ENCODE measurements at regions not wholly inside any gene's neighbourhood (a gene's known extent, or its start where the extent isn't known, plus 50 kb on each side); places are given as distances from the start of the nearest gene placed in this dataset.

DNA sequence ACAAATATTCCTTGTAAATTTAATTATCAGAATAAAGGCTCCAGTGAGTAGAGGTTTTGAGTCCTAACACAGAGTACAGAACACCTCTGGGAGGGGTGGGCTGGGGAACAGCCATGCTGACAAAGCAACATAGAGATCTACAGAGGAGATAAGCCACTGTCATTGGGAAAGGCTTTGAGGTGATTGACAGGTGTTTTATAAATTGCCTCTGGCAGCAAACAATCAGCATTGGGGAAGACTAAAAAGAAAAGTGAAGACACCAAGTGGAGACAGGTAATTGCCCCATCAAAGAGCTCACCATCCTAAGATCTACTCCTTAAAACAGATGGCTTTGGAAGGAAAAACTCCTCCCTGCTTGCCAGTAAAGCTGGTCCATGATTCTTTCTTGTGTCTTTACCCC lies 189.7 kb upstream of the TLE4 start:
- Mint-ChIP-seq H3K4me3 (ENCODE audit: unreplicated experiment) (no peak overlapping the region), H3K27me3 (ENCODE audit: unreplicated experiment) (no peaks in the 10 kb centered on the region), H3K4me1 (ENCODE audit: unreplicated experiment) (peaks cover 9% of the 10 kb centered on the region), H3K9me3 (ENCODE audit: unreplicated experiment) (no peaks in the 10 kb centered on the region), H3K36me3 (ENCODE audit: low read depth, unreplicated experiment) (no peaks in the 10 kb centered on the region), H3K27ac (ENCODE audit: unreplicated experiment) (no peak overlapping the region)
- DNase-seq (ENCODE audit: low spot score): no peak
- TF ChIP-seq, protein P1, sequence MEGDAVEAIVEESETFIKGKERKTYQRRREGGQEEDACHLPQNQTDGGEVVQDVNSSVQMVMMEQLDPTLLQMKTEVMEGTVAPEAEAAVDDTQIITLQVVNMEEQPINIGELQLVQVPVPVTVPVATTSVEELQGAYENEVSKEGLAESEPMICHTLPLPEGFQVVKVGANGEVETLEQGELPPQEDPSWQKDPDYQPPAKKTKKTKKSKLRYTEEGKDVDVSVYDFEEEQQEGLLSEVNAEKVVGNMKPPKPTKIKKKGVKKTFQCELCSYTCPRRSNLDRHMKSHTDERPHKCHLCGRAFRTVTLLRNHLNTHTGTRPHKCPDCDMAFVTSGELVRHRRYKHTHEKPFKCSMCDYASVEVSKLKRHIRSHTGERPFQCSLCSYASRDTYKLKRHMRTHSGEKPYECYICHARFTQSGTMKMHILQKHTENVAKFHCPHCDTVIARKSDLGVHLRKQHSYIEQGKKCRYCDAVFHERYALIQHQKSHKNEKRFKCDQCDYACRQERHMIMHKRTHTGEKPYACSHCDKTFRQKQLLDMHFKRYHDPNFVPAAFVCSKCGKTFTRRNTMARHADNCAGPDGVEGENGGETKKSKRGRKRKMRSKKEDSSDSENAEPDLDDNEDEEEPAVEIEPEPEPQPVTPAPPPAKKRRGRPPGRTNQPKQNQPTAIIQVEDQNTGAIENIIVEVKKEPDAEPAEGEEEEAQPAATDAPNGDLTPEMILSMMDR (IDR thresholded peaks at IDR 0.05; ENCODE audit: unreplicated experiment): no peak

DNA sequence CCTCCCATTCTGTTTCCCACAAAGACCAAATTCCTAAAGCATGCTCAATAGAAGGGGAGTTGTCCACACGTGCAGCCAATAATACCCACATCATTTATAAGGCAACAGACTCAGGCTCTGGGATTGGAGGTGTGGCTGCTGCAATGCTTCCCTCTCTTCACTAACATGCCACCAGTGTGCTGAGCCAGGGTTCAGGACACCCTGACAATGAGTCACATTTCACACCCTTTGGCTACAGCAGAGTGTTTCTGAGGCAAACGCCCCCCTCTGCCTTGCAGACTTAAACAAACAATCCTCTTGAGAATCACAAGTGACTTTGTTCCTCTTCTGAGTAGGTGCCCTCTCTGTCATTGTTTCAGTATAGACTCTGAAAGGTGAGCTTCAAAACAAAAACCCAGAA lies 189.3 kb upstream of the TLE4 start:
- TF ChIP-seq, protein P1 (IDR thresholded peaks at IDR 0.05; ENCODE audit: unreplicated experiment): no peak
- Mint-ChIP-seq H3K4me3 (ENCODE audit: unreplicated experiment) (no peak overlapping the region), H3K36me3 (ENCODE audit: low read depth, unreplicated experiment) (no peaks in the 10 kb centered on the region), H3K4me1 (ENCODE audit: unreplicated experiment) (peaks cover 9% of the 10 kb centered on the region), H3K9me3 (ENCODE audit: unreplicated experiment) (no peaks in the 10 kb centered on the region), H3K27me3 (ENCODE audit: unreplicated experiment) (no peaks in the 10 kb centered on the region), H3K27ac (ENCODE audit: unreplicated experiment) (no peak overlapping the region)
- DNase-seq (ENCODE audit: low spot score): no peak

DNA sequence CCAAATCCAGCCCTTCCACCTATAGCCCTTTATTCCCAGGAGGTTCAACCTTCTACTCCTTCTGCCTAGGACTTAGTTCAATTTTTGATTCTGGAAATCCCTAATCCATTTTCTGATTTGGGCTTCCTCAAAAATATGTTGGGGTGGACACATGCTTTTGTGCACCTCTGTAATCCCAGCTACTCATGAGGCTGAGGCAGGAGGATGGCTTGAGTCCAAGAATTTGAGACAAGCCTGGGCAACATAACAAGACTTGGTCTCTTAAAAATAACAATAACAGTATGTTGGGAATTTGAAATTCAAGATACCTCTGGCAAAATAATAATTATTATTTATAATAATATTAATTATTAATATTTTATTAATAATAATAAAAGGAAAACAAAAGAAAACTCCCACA lies 188.7 kb upstream of the TLE4 start:
- H3K27ac Mint-ChIP-seq (ENCODE audit: unreplicated experiment): no peak overlapping the region

GRCh38 chr9:79384091-79384490 lies 187.7 kb upstream of the TLE4 start:
- Mint-ChIP-seq H3K4me1 (ENCODE audit: unreplicated experiment) (peaks cover 9% of the 10 kb centered on the region), H3K27me3 (ENCODE audit: unreplicated experiment) (no peaks in the 10 kb centered on the region), H3K4me3 (ENCODE audit: unreplicated experiment) (no peak overlapping the region), H3K9me3 (ENCODE audit: unreplicated experiment) (no peaks in the 10 kb centered on the region), H3K27ac (ENCODE audit: unreplicated experiment) (no peak overlapping the region), H3K36me3 (ENCODE audit: low read depth, unreplicated experiment) (no peaks in the 10 kb centered on the region)
- TF ChIP-seq, protein P1 (IDR thresholded peaks at IDR 0.05; ENCODE audit: unreplicated experiment): no peak
- no peak for DNase-seq (ENCODE audit: low spot score)

More for the DNA sequence above, 188.7 kb upstream of the TLE4 start:
- no peaks in the 10 kb centered on the region for H3K36me3 Mint-ChIP-seq (ENCODE audit: low read depth, unreplicated experiment)
- H3K9me3 Mint-ChIP-seq (ENCODE audit: unreplicated experiment): no peaks in the 10 kb centered on the region
- TF ChIP-seq, protein P1 (IDR thresholded peaks at IDR 0.05; ENCODE audit: unreplicated experiment): no peak
- no peaks in the 10 kb centered on the region for H3K27me3 Mint-ChIP-seq (ENCODE audit: unreplicated experiment)
- no peak for DNase-seq (ENCODE audit: low spot score)
- H3K4me1 Mint-ChIP-seq (ENCODE audit: unreplicated experiment): peaks cover 9% of the 10 kb centered on the region
- H3K4me3 Mint-ChIP-seq (ENCODE audit: unreplicated experiment): no peak overlapping the region

DNA sequence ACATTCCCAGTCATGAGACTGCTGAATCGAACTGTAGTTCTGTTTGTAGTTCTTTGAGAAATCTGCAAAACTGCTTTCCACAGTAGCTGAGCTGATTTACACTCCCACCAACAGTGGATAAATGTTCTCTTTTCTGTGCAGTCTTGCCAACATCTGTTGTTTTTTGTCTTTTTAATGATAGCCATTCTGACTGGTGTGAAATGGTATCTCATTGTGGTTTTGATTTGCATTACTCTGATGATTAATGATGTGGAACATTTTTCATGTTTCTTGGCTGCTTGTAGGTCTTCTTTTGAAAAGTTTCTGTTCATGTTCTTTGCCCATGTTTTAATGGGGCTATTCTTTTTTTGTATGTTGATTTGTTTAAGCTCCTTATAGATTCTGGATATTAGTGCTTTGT lies 187.3 kb upstream of the TLE4 start:
- Mint-ChIP-seq H3K36me3 (ENCODE audit: low read depth, unreplicated experiment) (no peaks in the 10 kb centered on the region), H3K9me3 (ENCODE audit: unreplicated experiment) (no peaks in the 10 kb centered on the region), H3K27me3 (ENCODE audit: unreplicated experiment) (no peaks in the 10 kb centered on the region), H3K27ac (ENCODE audit: unreplicated experiment) (no peak overlapping the region), H3K4me1 (ENCODE audit: unreplicated experiment) (peaks cover 9% of the 10 kb centered on the region), H3K4me3 (ENCODE audit: unreplicated experiment) (no peak overlapping the region)
- TF ChIP-seq, protein P1 (IDR thresholded peaks at IDR 0.05; ENCODE audit: unreplicated experiment): no peak
- no peak for DNase-seq (ENCODE audit: low spot score)
